ENCODE measurements at regions not wholly inside any gene's neighbourhood (a gene's known extent, or its start where the extent isn't known, plus 50 kb on each side); places are given as distances from the start of the nearest gene placed in this dataset.

GRCh38 chr12:70028918-70029317 lies 203.9 kb downstream of the MYRFL start:
- TF ChIP-seq CTCF (IDR thresholded peaks at IDR 0.05) (no peak), POLR2A (IDR thresholded peaks at IDR 0.05) (no peak)

Measured in breast epithelium (tissue), 3 donors.